Testis (tissue), 2 donors: ENCODE measurements at regions not wholly inside any gene's neighbourhood (a gene's known extent, or its start where the extent isn't known, plus 50 kb on each side); places are given as distances from the start of the nearest gene placed in this dataset.

Source experiments
- CTCF ChIP-seq, 3 experiments: fragments of 450-650 bp in 2 of 3; fragments of 200-600 bp in 1 of 3; sonication (generic) in 1 of 3; IDR thresholded peaks; one replicate each; pipeline ENCODE4 v1.5.1; 2016 to 2019; ENCODE audit warnings: antibody characterized with exemption in 3 of 3, mild to moderate bottlenecking in 2 of 3, moderate library complexity in 1 of 3
- POLR2A ChIP-seq: fragments of 450-650 bp; IDR thresholded peaks from one replicate; pipeline ENCODE4 v1.6.1; 2017; ENCODE audit warnings: antibody characterized with exemption, mild to moderate bottlenecking, moderate library complexity

- no peak for TF ChIP-seq CTCF (IDR thresholded peaks at IDR 0.05)
- TF ChIP-seq POLR2A, result no peak
These were observed 465.2 kb downstream of the MDFIC start for GRCh38 chr7:115387137-115387536.
